ENCODE measurements at regions not wholly inside any gene's neighbourhood (a gene's known extent, or its start where the extent isn't known, plus 50 kb on each side); places are given as distances from the start of the nearest gene placed in this dataset.

DNA sequence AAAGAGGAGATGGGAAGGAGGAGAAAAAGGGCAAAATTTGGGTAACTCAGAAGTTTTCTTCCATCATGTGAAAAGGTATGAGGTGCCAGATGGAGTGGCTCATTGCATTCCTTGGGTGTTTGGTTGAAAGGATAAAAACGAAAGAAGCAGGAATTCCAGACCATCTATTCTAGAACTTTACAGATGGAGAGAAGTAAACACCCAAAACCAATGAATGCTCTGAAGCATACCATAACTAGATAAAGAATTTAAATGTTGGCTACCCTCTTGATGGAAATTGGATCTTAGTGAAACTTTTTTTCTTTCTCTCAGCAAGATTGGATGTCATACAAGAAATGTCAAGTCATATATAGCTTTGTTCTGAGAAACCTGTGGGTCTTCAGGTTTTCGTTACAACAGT is 175.6 kb upstream of the FAR2 start:
- TF ChIP-seq TARDBP (IDR thresholded peaks at IDR 0.05): no peak
- no peak for TF ChIP-seq ARNT (IDR thresholded peaks at IDR 0.05)
- no peak for TF ChIP-seq FOXA1 (IDR thresholded peaks at IDR 0.05)
- no peak for TF ChIP-seq CTBP1 (IDR thresholded peaks at IDR 0.05; ENCODE audit: borderline replicate concordance)
- no peak for TF ChIP-seq FOXM1 (IDR thresholded peaks at IDR 0.05; ENCODE audit: borderline replicate concordance)
- no peak for TF ChIP-seq HDGF (IDR thresholded peaks at IDR 0.05; ENCODE audit: borderline replicate concordance)
- no peak for TF ChIP-seq LEF1 (IDR thresholded peaks at IDR 0.05; ENCODE audit: borderline replicate concordance)
- no peak for TF ChIP-seq SUZ12 (IDR thresholded peaks at IDR 0.05)
- no peak for TF ChIP-seq SP1 (IDR thresholded peaks at IDR 0.05)
- no peak for TF ChIP-seq NFRKB (IDR thresholded peaks at IDR 0.05)
- no peak for TF ChIP-seq FOXK2 (IDR thresholded peaks at IDR 0.05)
- TF ChIP-seq BHLHE40 (IDR thresholded peaks at IDR 0.05; ENCODE audit: borderline replicate concordance): no peak
- TF ChIP-seq PKNOX1 (IDR thresholded peaks at IDR 0.05): no peak
- no peak for TF ChIP-seq L3MBTL2 (conservative IDR thresholded peaks at IDR 0.05)
- TF ChIP-seq ELF4 (IDR thresholded peaks at IDR 0.05): no peak
- TF ChIP-seq ZNF384 (IDR thresholded peaks at IDR 0.05): no peak

GRCh38 chr12:28974166-28974565 is 174.9 kb upstream of the FAR2 start:
- POLR2A ChIA-PET: no interaction called here
- CTCF ChIA-PET: no interaction called here
- DNase-seq (ENCODE audit: extremely low spot score): no peak
- no peak for TF ChIP-seq ELF4 (IDR thresholded peaks at IDR 0.05)
- no peak for TF ChIP-seq SUZ12 (IDR thresholded peaks at IDR 0.05)
- TF ChIP-seq TARDBP (IDR thresholded peaks at IDR 0.05): no peak
- TF ChIP-seq FOXA1 (IDR thresholded peaks at IDR 0.05): no peak
- no peak for TF ChIP-seq SP1 (IDR thresholded peaks at IDR 0.05)
- no peak for TF ChIP-seq L3MBTL2 (conservative IDR thresholded peaks at IDR 0.05)
- TF ChIP-seq PKNOX1 (IDR thresholded peaks at IDR 0.05): no peak
- TF ChIP-seq LEF1 (IDR thresholded peaks at IDR 0.05; ENCODE audit: borderline replicate concordance): no peak
- no peak for TF ChIP-seq ZNF384 (IDR thresholded peaks at IDR 0.05)
- no peak for TF ChIP-seq CTBP1 (IDR thresholded peaks at IDR 0.05; ENCODE audit: borderline replicate concordance)
- TF ChIP-seq NFRKB (IDR thresholded peaks at IDR 0.05): no peak
- TF ChIP-seq BHLHE40 (IDR thresholded peaks at IDR 0.05; ENCODE audit: borderline replicate concordance): no peak
- TF ChIP-seq FOXK2 (IDR thresholded peaks at IDR 0.05): no peak
- TF ChIP-seq ARNT (IDR thresholded peaks at IDR 0.05): no peak
- TF ChIP-seq FOXM1 (IDR thresholded peaks at IDR 0.05; ENCODE audit: borderline replicate concordance): no peak
- no peak for TF ChIP-seq HDGF (IDR thresholded peaks at IDR 0.05; ENCODE audit: borderline replicate concordance)

More for the DNA sequence above, 175.6 kb upstream of the FAR2 start:
- DNase-seq (ENCODE audit: extremely low spot score): no peak
- ChIA-PET CTCF (no interaction called here), POLR2A (no interaction called here)

DNA sequence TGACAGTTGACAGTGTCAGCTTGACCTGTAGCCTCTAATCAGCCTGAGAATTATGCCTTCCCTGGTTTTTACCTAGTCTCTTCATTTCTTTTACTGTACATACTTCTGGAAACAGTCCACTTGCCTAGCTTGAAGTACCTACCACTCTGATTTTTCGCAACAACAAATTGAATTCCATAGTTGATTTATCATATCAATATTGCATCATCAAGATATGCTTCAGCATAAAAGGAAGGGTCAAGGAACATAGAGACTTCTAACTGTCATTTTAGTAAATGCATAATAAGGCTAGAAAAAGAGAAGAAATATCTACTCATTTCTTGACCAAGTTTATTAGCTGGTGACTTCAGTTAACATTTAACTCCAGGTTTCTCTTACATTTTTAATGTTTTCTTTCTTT is 174.2 kb upstream of the FAR2 start:
- TF ChIP-seq NFRKB (IDR thresholded peaks at IDR 0.05): no peak
- TF ChIP-seq FOXK2 (IDR thresholded peaks at IDR 0.05): no peak
- no peak for TF ChIP-seq FOXM1 (IDR thresholded peaks at IDR 0.05; ENCODE audit: borderline replicate concordance)
- no peak for TF ChIP-seq ZNF384 (IDR thresholded peaks at IDR 0.05)
- TF ChIP-seq SP1 (IDR thresholded peaks at IDR 0.05): no peak
- no peak for TF ChIP-seq SUZ12 (IDR thresholded peaks at IDR 0.05)
- no peak for TF ChIP-seq ELF4 (IDR thresholded peaks at IDR 0.05)
- DNase-seq (ENCODE audit: extremely low spot score): no peak
- ChIA-PET POLR2A (no interaction called here), CTCF (no interaction called here)

GRCh38 chr12:28975564-28976340 is 173.3 kb upstream of the FAR2 start:
- CTCF ChIA-PET: no interaction called here
- POLR2A ChIA-PET: no interaction called here
- TF ChIP-seq SP1 (IDR thresholded peaks at IDR 0.05): no peak
- no peak for TF ChIP-seq HDGF (IDR thresholded peaks at IDR 0.05; ENCODE audit: borderline replicate concordance)
- no peak for TF ChIP-seq BHLHE40 (IDR thresholded peaks at IDR 0.05; ENCODE audit: borderline replicate concordance)
- TF ChIP-seq FOXA1 (IDR thresholded peaks at IDR 0.05): no peak
- TF ChIP-seq CTBP1 (IDR thresholded peaks at IDR 0.05; ENCODE audit: borderline replicate concordance): no peak
- TF ChIP-seq SUZ12 (IDR thresholded peaks at IDR 0.05): no peak
- TF ChIP-seq FOXK2 (IDR thresholded peaks at IDR 0.05): no peak
- no peak for TF ChIP-seq LEF1 (IDR thresholded peaks at IDR 0.05; ENCODE audit: borderline replicate concordance)
- no peak for TF ChIP-seq ELF4 (IDR thresholded peaks at IDR 0.05)
- TF ChIP-seq FOXM1 (IDR thresholded peaks at IDR 0.05; ENCODE audit: borderline replicate concordance): no peak
- no peak for DNase-seq (ENCODE audit: extremely low spot score)

- DNase-seq (ENCODE audit: extremely low spot score): no peak
- TF ChIP-seq LEF1 (IDR thresholded peaks at IDR 0.05; ENCODE audit: borderline replicate concordance) (no peak), FOXK2 (IDR thresholded peaks at IDR 0.05) (no peak)
- POLR2A ChIA-PET: no interaction called here
Measured at GRCh38 chr12:28980436-28980835, 168.6 kb upstream of the FAR2 start.

GRCh38 chr12:28987538-28988324 is 161.3 kb upstream of the FAR2 start:
- no peak for TF ChIP-seq SP1 (IDR thresholded peaks at IDR 0.05)
- TF ChIP-seq FOXK2 (IDR thresholded peaks at IDR 0.05): no peak
- TF ChIP-seq FOXM1 (IDR thresholded peaks at IDR 0.05; ENCODE audit: borderline replicate concordance): no peak
- no peak for TF ChIP-seq LEF1 (IDR thresholded peaks at IDR 0.05; ENCODE audit: borderline replicate concordance)
- no peak for TF ChIP-seq FOXA1 (IDR thresholded peaks at IDR 0.05)
- TF ChIP-seq CTBP1 (IDR thresholded peaks at IDR 0.05; ENCODE audit: borderline replicate concordance): no peak
- no peak for TF ChIP-seq HDGF (IDR thresholded peaks at IDR 0.05; ENCODE audit: borderline replicate concordance)
- no peak for TF ChIP-seq NFRKB (IDR thresholded peaks at IDR 0.05)
- TF ChIP-seq L3MBTL2 (conservative IDR thresholded peaks at IDR 0.05): no peak
- TF ChIP-seq PKNOX1 (IDR thresholded peaks at IDR 0.05): no peak
- no peak for TF ChIP-seq ZNF384 (IDR thresholded peaks at IDR 0.05)
- TF ChIP-seq TARDBP (IDR thresholded peaks at IDR 0.05): no peak
- no peak for TF ChIP-seq ELF4 (IDR thresholded peaks at IDR 0.05)
- no peak for TF ChIP-seq SUZ12 (IDR thresholded peaks at IDR 0.05)
- DNase-seq (ENCODE audit: extremely low spot score): no peak
- ChIA-PET CTCF (no interaction called here), POLR2A (no interaction called here)

More at GRCh38 chr12:28980436-28980835, 168.6 kb upstream of the FAR2 start:
- CTCF ChIA-PET: no interaction called here
